Left lung (tissue), 4 donors: ENCODE measurements at regions not wholly inside any gene's neighbourhood (a gene's known extent, or its start where the extent isn't known, plus 50 kb on each side); places are given as distances from the start of the nearest gene placed in this dataset.
A peak's percentile ranks its signal among the peaks of the same experiment; 100 is the strongest.

ENCODE experiments used
- ATAC-seq: fragments of 200-7000 bp; cut with Tn5 transposase; one replicate; pipeline ENCODE4 v1.9.1; 2020; ENCODE audit warnings: moderate library complexity
- DNase-seq, 4 donors: peaks; one replicate each; pipeline ENCODE4 v3.0.0-alpha.2; 2013 to 2020
- H3K27ac ChIP-seq, 2 donors: fragments of 200-600 bp; sonication (generic) in 1 of 2; one replicate each; pipeline versions ENCODE4 v1.5.0 to v1.8.0; 2020 to 2021
- H3K27me3 ChIP-seq, 2 donors: fragments of 200-600 bp; sonication (generic) in 1 of 2; one replicate each; pipeline versions ENCODE4 v1.5.0 to v1.8.0; 2020 to 2021
- H3K36me3 ChIP-seq, 2 donors: fragments of 200-600 bp; sonication (generic) in 1 of 2; one replicate each; pipeline versions ENCODE4 v1.5.0 to v1.8.0; 2020 to 2021
- H3K4me1 ChIP-seq, 2 donors: fragments of 200-600 bp; one replicate each; pipeline ENCODE4 v1.8.0; 2021
- H3K4me3 ChIP-seq, 2 donors: fragments of 200-600 bp; sonication (generic) in 1 of 2; one replicate each; pipeline versions ENCODE4 v1.5.0 to v1.8.0; 2020 to 2021; ENCODE audit warnings: mild to moderate bottlenecking in 1 of 2
- H3K9me3 ChIP-seq, 2 donors: fragments of 200-600 bp; sonication (generic) in 1 of 2; one replicate each; pipeline versions ENCODE4 v1.5.0 to v1.8.0; 2020 to 2021
- intact Hi-C, 2 donors: fragments of 100-400 bp; cut with DNase I; formaldehyde crosslinking; loops; one replicate each; pipeline versions ENCODE4 v1.11.2 to v1.14.2; 2022
- TF ChIP-seq, protein P1 (sequence below), 2 donors: fragments of 200-600 bp; sonication (generic) in 1 of 2; IDR thresholded peaks; one replicate each; pipeline versions ENCODE4 v1.5.0 to v1.8.0; 2021; ENCODE audit warnings: antibody characterized with exemption in 2 of 2
- donor health status: DM: no; HTN: yes; CAD: no.
- donor health status: DM: no; HTN: no; CAD: no.

- H3K9me3 ChIP-seq, result no peaks in the 10 kb centered on the region
- H3K4me1 ChIP-seq, result no peaks in the 10 kb centered on the region
- no peak overlapping the region for H3K27ac ChIP-seq
- H3K36me3 ChIP-seq, result no peaks in the 10 kb centered on the region
- no peak for ATAC-seq
- intact Hi-C loops, result no loop called here
- DNase-seq, result peak in 1 of 4 donors; percentile 65
- peaks cover 0 to 67% of the 10 kb centered on the region in 2 donors for H3K27me3 ChIP-seq
- TF ChIP-seq, protein P1, sequence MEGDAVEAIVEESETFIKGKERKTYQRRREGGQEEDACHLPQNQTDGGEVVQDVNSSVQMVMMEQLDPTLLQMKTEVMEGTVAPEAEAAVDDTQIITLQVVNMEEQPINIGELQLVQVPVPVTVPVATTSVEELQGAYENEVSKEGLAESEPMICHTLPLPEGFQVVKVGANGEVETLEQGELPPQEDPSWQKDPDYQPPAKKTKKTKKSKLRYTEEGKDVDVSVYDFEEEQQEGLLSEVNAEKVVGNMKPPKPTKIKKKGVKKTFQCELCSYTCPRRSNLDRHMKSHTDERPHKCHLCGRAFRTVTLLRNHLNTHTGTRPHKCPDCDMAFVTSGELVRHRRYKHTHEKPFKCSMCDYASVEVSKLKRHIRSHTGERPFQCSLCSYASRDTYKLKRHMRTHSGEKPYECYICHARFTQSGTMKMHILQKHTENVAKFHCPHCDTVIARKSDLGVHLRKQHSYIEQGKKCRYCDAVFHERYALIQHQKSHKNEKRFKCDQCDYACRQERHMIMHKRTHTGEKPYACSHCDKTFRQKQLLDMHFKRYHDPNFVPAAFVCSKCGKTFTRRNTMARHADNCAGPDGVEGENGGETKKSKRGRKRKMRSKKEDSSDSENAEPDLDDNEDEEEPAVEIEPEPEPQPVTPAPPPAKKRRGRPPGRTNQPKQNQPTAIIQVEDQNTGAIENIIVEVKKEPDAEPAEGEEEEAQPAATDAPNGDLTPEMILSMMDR (IDR thresholded peaks at IDR 0.05), result no peak
- H3K4me3 ChIP-seq, result no peak overlapping the region
Observed at GRCh38 chr14:97025722-97026121, 228.5 kb downstream of the VRK1 start.

DNA sequence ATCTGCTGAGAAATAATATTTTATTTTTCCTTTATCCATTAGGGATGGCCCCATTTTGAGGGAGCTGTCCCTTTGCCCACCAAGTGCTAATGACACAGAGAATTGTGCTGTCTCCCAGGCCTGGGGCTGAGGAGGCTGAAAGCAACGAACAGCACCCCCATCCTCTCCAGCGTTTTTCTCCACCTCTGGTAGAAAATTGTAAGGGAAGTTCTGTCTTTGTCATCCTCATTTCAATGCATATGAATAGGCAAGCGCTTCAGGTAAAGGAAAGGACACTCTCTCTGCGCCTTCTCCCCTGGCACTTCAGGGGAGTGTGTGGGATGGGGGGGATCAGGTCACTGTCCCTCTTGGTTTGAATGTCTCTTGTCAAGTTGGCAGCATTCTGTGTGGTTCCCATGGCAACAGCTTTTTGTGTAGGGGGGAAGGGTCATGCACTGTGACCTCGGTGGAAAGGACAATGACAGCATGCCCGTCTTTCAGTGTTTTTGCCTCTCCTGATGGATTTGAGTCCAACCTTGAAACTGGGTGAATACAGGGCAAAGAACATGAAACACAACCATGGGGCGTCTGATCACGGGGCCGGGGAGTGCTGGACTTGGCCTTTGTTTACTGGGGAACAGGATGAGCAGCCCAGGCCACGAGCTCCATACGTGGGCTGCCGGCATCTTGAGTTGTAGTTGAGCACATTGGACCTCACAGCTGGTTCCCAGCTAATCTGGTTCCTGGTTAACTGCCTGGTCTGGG is 230.2 kb downstream of the VRK1 start:
- H3K9me3 ChIP-seq, result no peaks in the 10 kb centered on the region
- no peaks in the 10 kb centered on the region for H3K36me3 ChIP-seq
- TF ChIP-seq, protein P1 (IDR thresholded peaks at IDR 0.05), result no peak
- intact Hi-C loops, result no loop called here
- DNase-seq (no peak), ATAC-seq (no peak)
- H3K4me3 ChIP-seq, result no peak overlapping the region
- H3K27me3 ChIP-seq, result peaks cover 3 to 75% of the 10 kb centered on the region in 2 donors
- H3K4me1 ChIP-seq, result no peaks in the 10 kb centered on the region
- no peak overlapping the region for H3K27ac ChIP-seq

DNA sequence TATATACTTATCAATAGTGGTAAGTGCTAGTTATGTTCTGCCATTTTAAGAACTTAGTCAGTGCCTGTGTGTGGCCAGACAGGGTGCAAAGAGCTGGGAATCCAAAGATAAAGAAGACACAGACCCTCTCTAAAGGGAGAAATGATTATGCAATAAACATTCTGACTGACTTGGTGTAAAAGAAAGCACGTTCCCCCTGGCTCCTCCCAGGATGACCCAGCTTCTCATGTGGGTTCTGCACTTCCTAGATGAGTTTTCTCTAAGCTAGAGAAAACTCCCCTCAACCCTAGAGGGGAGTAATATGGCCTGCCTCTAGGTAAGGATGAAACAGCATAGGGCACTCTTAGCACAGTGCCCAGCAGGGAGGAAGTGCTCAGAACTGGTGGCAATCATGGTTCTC is 231.2 kb downstream of the VRK1 start:
- no peak for DNase-seq
- no peak overlapping the region for H3K27ac ChIP-seq
- TF ChIP-seq, protein P1 (IDR thresholded peaks at IDR 0.05), result no peak
- no peaks in the 10 kb centered on the region for H3K9me3 ChIP-seq
- H3K27me3 ChIP-seq, result peaks cover 11 to 75% of the 10 kb centered on the region in 2 donors
- no peaks in the 10 kb centered on the region for H3K36me3 ChIP-seq
- intact Hi-C loops, result no loop called here
- no peak for ATAC-seq
- H3K4me3 ChIP-seq, result no peak overlapping the region
- H3K4me1 ChIP-seq, result no peaks in the 10 kb centered on the region

DNA sequence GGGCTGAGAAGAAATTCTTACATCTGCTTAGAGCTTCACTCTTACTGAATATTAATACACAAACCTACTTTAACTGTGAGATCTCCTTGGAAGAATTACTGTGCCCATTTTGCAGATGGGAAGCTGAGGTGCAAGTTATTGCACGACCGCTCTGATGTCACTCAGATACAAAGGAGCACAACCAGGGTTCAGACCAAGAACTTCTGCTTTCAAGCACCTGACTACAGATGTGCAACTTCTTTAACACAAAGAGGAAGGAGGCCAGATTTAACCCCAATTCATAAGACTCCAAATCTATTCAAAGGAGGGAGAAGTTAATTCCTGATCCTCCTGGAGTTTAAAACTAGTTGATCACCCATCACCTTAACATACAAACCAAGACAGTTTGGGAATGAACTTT is 232.6 kb downstream of the VRK1 start:
- Histone ChIP-seq H3K27ac (no peak overlapping the region), H3K27me3 (peaks cover 18 to 77% of the 10 kb centered on the region in 2 donors), H3K36me3 (no peaks in the 10 kb centered on the region), H3K4me3 (no peak overlapping the region), H3K4me1 (no peaks in the 10 kb centered on the region), H3K9me3 (no peaks in the 10 kb centered on the region)
- no peak for ATAC-seq
- TF ChIP-seq, protein P1 (IDR thresholded peaks at IDR 0.05), result no peak
- no peak for DNase-seq
- intact Hi-C loops, result no loop called here

- ATAC-seq (no peak), DNase-seq (no peak)
- no peaks in the 10 kb centered on the region for H3K9me3 ChIP-seq
- peaks cover 18 to 74% of the 10 kb centered on the region in 2 donors for H3K27me3 ChIP-seq
- H3K4me3 ChIP-seq, result no peak overlapping the region
- TF ChIP-seq, protein P1 (IDR thresholded peaks at IDR 0.05), result no peak
- no peaks in the 10 kb centered on the region for H3K36me3 ChIP-seq
- H3K27ac ChIP-seq, result no peak overlapping the region
- no peaks in the 10 kb centered on the region for H3K4me1 ChIP-seq
- intact Hi-C loops, result no loop called here
Observed at GRCh38 chr14:97031530-97031929, 234.3 kb downstream of the VRK1 start.
